GM19351 (cell line): ENCODE measurements at regions not wholly inside any gene's neighbourhood (a gene's known extent, or its start where the extent isn't known, plus 50 kb on each side); places are given as distances from the start of the nearest gene placed in this dataset.
"Not testable (repeated sequence)": the region's sequence is repeated elsewhere in the genome, so short reads cannot be mapped to it uniquely, and the experiment has no call there.

ENCODE experiments used
- ATAC-seq: cut with Tn5 transposase; IDR thresholded peaks from one replicate; pipeline ENCODE4 v1.9.1; 2021; ENCODE audit warnings: mild to moderate bottlenecking, moderate library complexity; ENCODE audit not compliant: unreplicated experiment

- ATAC-seq = no peak
Measured at GRCh38 chr11:79675081-79675480, 234.3 kb upstream of the TENM4 start.

DNA sequence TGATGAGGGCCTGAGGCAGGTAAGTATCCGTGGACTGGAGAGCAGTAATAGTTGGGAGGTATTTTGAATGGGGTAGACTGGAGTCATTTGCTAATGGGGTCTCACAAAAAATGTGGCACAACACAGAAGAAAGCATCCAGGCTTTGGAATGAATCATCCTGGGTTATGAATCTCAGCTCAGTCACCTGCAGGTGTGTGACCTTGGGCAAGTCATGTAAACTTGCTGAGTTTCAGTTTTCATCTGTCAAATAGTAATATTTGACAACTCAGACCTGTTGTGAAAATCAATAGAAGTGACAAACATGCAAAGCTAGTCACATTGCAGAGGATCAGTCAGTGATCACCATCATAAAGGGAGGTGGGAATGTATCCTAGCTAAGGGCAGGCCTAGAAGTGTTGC, 232.0 kb upstream of the TENM4 start:
- peak; percentile 64 for ATAC-seq

DNA sequence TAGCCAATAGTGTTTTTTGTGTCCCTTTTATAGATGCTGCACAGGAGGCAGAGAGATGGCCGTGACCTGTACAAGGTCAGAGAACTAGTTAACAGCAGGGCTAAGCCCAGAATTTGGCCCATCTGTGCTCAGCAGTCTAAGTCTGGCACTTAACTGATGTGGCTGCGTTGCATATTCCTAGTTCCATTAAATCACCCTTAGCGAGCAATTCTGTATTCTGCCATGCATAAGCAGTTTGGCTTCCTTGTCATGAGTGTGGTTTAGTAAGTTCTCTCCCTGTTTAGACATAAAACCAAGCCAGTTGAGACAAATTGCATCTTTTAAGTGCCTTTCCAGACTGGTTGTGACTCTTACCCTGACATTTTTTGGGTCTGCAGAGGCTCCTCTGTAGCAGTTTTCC, 230.6 kb upstream of the TENM4 start:
- ATAC-seq = no peak

DNA sequence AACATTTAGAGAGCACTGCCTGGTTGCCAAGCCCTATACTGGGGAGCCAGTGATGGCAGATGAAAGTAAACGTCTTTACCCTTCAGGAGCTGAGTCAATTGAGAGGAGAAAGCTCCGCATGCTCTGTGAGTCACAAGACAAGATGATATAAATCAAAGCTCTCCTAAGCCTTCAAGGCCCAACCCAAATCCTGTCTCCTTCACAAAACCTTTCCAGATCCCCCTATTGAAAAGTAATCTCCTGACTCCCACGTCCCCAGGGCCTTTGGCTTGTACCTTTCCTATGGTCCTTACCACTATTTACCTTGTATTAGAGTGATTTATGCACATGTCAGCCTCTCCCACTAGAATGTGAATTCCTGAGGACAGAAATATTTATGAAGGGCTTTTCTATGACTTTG, 230.1 kb upstream of the TENM4 start:
- ATAC-seq = no peak

DNA sequence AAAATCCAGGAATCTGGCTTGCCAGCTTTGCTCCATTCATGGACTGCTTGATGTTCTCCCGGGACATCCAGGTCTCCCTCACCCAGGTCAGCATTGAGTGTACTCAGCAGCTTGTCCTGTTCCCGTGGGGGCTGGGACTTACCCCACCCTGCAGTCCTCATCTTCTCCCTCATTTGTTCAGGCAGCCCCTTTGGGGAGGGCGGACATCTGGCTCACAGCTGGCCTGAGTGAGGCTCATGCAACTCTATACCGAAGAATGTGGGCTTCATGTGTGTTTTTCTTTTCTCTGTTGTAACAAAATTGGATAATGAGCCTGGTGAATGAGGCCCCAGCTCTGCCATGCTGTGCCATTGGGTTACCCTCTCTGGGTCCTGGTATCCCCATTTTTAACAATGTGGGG, 227.7 kb upstream of the TENM4 start:
- no peak for ATAC-seq

GRCh38 chr11:79667380-79667779, 226.6 kb upstream of the TENM4 start:
- no peak for ATAC-seq

- no peak for ATAC-seq
Measured at GRCh38 chr11:79663017-79663416, 222.2 kb upstream of the TENM4 start.

DNA sequence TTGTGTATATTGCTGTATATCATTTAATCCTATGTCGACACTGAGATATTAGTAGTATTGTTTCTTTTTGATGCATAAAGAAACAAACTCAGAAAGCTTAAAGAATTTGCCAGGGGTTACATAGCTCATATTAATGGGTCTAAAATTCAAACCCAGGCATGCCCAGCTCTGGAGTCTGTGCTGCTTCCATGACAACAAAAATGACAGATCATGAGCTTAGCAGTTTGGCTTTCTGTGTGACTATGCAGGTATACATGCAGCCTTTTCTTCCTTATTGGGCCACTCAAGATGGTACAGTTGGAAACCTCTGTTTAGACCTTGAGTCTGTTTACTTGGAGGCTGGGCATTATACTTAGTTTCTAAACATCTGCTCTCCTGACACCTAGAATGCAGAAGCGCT, 220.5 kb upstream of the TENM4 start:
- ATAC-seq = no peak

GRCh38 chr11:79648766-79649520, 208.1 kb upstream of the TENM4 start:
- no peak for ATAC-seq

GRCh38 chr11:79637219-79637618, 196.4 kb upstream of the TENM4 start:
- ATAC-seq = no peak

- ATAC-seq = no peak
Measured at GRCh38 chr11:79634905-79635304, 194.1 kb upstream of the TENM4 start.

- no peak for ATAC-seq
Measured at GRCh38 chr11:79627281-79627680, 186.5 kb upstream of the TENM4 start.

DNA sequence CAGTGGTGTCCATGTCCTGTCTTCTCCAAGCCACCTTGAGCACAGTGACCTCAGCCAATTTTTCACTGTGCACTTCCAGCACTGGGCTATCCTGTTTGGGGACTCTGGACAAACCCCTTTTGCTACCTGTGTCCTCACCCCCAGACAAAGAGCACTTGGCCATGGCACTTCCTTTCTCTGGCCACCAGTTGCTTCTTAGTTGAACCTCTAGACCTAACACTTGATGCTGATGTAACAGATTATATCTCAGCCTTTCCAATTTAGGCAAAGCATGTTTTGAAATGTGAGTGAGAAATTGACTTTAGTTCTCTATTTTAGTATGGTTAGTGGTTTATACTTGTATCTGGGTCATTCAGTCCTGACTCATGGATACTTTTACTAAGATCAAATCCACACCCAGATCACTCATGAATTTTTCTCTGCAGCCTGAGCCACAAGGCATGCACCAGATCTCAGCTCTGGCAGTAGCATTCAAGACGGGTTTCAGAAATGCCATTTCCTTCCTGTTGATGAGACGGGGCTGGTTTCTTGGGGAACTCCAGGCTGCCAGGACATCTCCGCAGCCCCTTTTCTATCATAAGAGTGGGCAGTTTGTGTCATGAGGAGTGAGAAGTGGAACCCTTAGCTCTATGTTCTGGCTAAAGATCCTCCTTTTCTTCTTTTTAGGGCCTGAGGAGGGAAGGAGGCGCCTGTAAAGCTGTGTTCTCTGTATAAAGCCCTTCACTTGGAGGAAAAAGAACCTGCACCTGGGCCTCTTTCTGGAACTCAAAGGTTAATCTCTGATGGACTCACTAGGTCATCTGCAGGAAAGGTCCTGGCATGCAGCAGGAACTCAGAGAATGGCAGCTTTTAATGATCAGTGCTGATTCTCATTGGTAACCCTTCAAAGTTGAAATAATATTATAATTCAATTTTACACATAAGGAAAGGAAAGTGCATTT, 185.6 kb upstream of the TENM4 start:
- ATAC-seq = peak; percentile 60

DNA sequence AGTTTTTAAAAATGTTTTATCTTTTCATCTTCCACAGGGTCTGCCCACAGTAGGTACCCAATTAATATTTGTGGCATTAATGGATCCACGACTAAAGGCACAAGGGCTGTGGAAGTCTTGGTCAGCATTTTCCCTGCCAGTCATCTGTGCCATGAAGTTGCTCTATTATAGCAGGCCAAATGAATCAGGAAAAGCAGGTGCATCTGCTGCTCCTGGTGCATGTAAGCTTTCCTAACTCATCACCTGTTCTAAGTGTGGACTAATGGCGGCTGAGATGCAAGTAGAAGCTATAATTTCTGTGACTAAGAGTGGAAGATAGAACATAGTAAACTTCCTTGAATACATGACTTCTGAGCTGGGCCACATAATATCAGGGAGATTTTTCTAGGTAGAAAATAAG, 182.5 kb upstream of the TENM4 start:
- no peak for ATAC-seq

DNA sequence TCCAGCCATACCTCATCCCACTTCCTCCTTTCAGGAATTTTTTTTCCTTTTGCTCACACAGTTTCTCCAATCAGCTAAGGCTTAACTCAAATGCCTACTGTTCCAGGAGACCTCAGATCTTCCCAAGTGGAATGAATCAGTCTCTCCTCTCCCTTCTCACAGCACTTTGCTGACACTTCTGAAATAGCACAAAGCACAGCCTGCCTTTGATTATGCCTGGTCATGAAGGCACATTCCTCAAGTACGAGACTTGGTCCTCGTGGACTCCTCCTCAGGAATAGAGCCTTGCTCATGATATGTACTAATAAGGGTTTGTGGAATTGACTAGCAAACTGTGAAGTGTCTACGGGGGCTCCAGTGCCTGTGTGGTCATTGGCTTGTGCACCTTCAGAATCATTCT, 176.7 kb upstream of the TENM4 start:
- ATAC-seq = no peak

DNA sequence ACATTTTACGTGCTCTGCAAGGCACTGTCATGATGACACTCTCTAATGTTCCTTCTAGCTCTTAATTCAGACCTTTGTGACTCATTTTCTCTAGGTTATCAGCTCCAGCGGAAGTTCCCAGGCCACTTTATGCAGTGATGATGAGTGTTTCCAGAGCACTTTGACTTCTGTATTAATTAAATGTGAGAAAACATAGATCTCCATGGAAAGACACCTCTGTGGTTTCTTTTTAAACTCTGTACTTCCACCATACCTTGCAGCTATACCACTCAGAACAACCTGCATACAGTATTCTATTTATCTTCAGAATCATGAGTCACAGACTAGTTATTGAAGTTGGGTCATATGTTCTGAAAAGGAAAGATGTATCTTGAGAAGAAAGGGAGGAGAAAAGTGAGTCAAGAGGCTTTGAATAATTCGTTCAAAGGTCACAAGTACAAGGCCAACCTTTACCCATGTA, 175.6 kb upstream of the TENM4 start:
- ATAC-seq = no peak

DNA sequence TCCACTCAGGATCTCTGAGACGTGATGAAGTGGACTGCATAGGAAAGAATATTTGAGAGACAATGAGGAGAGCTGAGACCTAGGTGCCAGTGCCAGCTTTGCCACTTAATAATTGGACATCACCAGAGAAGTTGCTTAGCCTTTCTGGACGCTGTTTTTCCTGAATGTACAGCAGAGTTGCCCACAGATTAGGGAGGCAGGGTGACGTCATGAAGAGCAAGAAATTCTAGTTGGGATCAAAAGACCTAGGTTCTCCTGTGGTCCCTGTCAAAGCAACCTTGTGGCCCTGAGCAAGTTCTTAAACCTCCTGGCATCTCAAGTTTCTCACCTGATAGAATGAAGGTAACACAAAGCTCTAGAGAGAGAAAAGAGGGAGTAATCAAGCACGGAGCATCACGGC, 174.6 kb upstream of the TENM4 start:
- no peak for ATAC-seq

DNA sequence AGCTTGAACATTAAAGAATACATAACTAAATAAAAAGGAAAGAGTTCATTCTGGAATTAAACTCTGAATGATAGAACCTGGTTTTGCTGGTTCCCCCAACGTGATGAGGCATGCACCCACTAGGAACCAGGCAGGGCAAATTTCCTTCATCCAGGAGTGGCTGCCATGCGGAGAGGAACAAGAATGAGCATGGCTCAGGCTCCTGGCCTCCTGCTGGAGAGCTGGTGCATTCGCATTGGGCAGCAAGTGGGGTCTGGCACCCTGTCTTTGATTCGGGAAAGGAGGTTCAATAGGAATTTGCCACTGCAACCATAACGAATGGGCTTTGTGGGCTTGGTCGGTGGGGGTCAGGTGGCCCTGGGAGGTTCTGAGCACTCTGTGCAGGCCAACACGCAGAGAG, 169.8 kb upstream of the TENM4 start:
- ATAC-seq = no peak

GRCh38 chr11:79610139-79610538, 169.3 kb upstream of the TENM4 start:
- ATAC-seq = no peak

DNA sequence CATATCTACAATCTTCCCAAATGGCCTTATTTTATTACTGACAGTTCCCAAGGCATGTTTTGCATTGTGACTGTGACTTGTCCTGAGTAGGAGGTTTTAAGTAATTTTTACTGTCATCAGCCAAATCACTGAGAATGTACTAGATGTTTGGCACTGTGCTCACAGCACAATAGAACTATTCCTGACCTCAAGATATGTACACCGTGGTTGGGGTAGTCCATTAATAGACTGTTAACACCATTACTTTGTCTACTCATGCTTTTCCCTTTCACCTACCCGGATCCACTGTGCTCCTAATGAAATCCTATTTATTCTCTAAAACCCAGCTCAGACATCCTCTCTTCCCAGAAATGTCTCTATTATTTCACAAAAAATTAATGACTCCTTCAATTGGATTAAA, 168.7 kb upstream of the TENM4 start:
- ATAC-seq = no peak

- not testable (repeated sequence) for ATAC-seq
Measured at GRCh38 chr11:79606461-79606860, 165.6 kb upstream of the TENM4 start.

- no peak for ATAC-seq
Measured at GRCh38 chr11:79600711-79601110, 159.9 kb upstream of the TENM4 start.
